ENCODE measurements at regions not wholly inside any gene's neighbourhood (a gene's known extent, or its start where the extent isn't known, plus 50 kb on each side); places are given as distances from the start of the nearest gene placed in this dataset.

DNA sequence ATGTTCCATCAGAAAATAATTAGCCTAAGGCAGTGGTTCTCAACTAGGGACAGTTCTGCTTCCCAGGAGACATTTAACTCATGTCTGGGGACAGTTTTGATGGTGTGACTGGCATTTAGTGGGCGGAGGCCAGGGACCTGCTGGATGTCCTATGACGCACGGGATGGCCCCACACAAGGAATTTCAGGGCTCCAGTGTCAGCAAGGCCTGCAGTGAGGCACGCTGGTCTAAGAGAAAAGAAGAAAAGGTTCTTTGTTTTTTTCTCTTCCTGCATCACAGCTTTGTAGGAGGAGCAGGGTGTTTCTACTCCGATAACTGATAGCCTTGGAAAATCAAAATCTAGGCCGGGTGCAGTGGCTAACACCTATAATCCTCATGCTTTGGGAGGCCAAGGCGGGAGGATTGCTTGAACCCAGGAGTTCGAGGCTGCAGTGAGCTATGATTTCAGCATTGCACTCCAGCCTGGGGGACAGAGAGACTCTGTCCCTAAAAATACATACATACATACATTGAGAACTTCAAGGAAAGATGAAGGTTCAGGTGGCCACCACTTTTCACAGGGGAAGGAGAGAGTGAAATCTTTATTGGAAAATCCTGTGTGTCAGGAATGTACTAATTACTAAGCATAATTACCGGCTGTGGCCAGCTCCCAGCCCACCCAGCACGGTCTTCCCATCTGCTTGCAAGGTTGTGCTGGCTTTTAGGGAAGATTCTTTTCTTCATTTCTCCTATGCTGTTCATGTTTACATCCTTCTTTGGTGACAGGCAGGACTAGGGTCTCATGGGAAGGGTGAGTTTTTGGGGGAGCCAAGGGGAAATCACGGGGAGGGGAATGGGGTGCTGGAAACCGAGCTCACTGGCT, 150.4 kb downstream of the ACTR3B start:
- in situ Hi-C loops (cut with HindIII; ENCODE audit: extremely low pct_ligation_motif_present, low pct_unique_long_range_greater_than_20kb) = no loop called here
- Histone ChIP-seq H3K4me1 (ENCODE audit: insufficient read depth, low read length) (peaks cover 73% of the 10 kb centered on the region), H3K27me3 (ENCODE audit: control insufficient read depth in 1 of 2, insufficient read depth in 2 of 2, low read length in 2 of 2) (no peaks in the 10 kb centered on the region), H4K20me1 (ENCODE audit: insufficient read depth, low read length) (no peaks in the 10 kb centered on the region), H3K4me3 (replicated peaks in 1 of 3; ENCODE audit: insufficient read depth in 1 of 3, low read depth in 2 of 3, low read length in 3 of 3) (peak overlapping the region in 2 of 3 experiments; percentile 9 to 47; a peak in 3 of 6 replicates), H3K79me2 (ENCODE audit: insufficient read depth, low read length) (no peaks in the 10 kb centered on the region), H3K9me3 (ENCODE audit: low read length) (no peaks in the 10 kb centered on the region), H3K4me2 (ENCODE audit: low read depth, low read length) (peak overlapping the region; percentile 62), H3K36me3 (replicated peaks in 1 of 2; ENCODE audit: control insufficient read depth in 1 of 2, insufficient read depth in 2 of 2, low read length in 2 of 2) (no peaks in the 10 kb centered on the region), H3K9ac (ENCODE audit: insufficient read depth, low read depth, low read length) (peak overlapping the region; percentile 67), H3K27ac (ENCODE audit: extremely low read length, insufficient read depth, low read length) (peak overlapping the region; percentile 95), H2AFZ (ENCODE audit: low read length) (no peak overlapping the region)
- CTCF ChIA-PET (ENCODE audit: low intra/inter-chr PET ratio, low total read pairs) = no interaction called here
- BruUV-seq (replicated peaks) = no TSS peak
- FAIRE-seq (peak; percentile 90), ATAC-seq (peak; percentile 89), DNase-seq (ENCODE audit: low spot score) (peak; percentile 95)
- 4% methylated on average over 12 of the region's 12 CpGs for WGBS (ENCODE audit: low lambda C conversion rate)
- POLR2A ChIA-PET = interaction anchor here (0.7 to 2.5 kb wide), 4 partner anchors 9 to 16 kb away, joined by 3 to 26 read pairs (median 6); no protein-coding TSS in a partner anchor
- intact Hi-C loops (cut with micrococcal nuclease; ENCODE audit: unreplicated experiment) = no loop called here
- TF ChIP-seq ADNP (CRISPR knock-in tag; IDR thresholded peaks at IDR 0.05) (peak; percentile 71; the same call in 1 of the 2 replicates), BHLHE40 (IDR thresholded peaks at IDR 0.05; ENCODE audit: low read length) (0 out of 2 replicates have a peak, but pooled peaks have one; percentile 48), EEA1 (CRISPR knock-in tag; IDR thresholded peaks at IDR 0.05; ENCODE audit: borderline replicate concordance) (no peak), SMAD1 (CRISPR knock-in tag; IDR thresholded peaks at IDR 0.05; ENCODE audit: borderline replicate concordance, low read depth) (no peak), ZNF605 (CRISPR knock-in tag; IDR thresholded peaks at IDR 0.05) (no peak; the same call in 1 of the 2 replicates), GLI4 (CRISPR knock-in tag; IDR thresholded peaks at IDR 0.05; ENCODE audit: borderline replicate concordance) (no peak), SOX6 (IDR thresholded peaks at IDR 0.05) (no peak), SOX6 (CRISPR knock-in tag; IDR thresholded peaks at IDR 0.05) (no peak; the same call in 1 of the 2 replicates), KLF15 (CRISPR knock-in tag; IDR thresholded peaks at IDR 0.05; ENCODE audit: borderline replicate concordance) (no peak), SALL1 (CRISPR knock-in tag; IDR thresholded peaks at IDR 0.05) (no peak; the same call in 1 of the 2 replicates), ZNF83 (CRISPR knock-in tag; IDR thresholded peaks at IDR 0.05; ENCODE audit: borderline replicate concordance) (no peak)
- TF ChIP-seq, protein P1, sequence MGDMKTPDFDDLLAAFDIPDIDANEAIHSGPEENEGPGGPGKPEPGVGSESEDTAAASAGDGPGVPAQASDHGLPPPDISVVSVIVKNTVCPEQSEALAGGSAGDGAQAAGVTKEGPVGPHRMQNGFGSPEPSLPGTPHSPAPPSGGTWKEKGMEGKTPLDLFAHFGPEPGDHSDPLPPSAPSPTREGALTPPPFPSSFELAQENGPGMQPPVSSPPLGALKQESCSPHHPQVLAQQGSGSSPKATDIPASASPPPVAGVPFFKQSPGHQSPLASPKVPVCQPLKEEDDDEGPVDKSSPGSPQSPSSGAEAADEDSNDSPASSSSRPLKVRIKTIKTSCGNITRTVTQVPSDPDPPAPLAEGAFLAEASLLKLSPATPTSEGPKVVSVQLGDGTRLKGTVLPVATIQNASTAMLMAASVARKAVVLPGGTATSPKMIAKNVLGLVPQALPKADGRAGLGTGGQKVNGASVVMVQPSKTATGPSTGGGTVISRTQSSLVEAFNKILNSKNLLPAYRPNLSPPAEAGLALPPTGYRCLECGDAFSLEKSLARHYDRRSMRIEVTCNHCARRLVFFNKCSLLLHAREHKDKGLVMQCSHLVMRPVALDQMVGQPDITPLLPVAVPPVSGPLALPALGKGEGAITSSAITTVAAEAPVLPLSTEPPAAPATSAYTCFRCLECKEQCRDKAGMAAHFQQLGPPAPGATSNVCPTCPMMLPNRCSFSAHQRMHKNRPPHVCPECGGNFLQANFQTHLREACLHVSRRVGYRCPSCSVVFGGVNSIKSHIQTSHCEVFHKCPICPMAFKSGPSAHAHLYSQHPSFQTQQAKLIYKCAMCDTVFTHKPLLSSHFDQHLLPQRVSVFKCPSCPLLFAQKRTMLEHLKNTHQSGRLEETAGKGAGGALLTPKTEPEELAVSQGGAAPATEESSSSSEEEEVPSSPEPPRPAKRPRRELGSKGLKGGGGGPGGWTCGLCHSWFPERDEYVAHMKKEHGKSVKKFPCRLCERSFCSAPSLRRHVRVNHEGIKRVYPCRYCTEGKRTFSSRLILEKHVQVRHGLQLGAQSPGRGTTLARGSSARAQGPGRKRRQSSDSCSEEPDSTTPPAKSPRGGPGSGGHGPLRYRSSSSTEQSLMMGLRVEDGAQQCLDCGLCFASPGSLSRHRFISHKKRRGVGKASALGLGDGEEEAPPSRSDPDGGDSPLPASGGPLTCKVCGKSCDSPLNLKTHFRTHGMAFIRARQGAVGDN (CRISPR knock-in tag; IDR thresholded peaks at IDR 0.05) = peak; percentile 19; the same call in 1 of the 2 replicates
- TF ChIP-seq, protein P2, sequence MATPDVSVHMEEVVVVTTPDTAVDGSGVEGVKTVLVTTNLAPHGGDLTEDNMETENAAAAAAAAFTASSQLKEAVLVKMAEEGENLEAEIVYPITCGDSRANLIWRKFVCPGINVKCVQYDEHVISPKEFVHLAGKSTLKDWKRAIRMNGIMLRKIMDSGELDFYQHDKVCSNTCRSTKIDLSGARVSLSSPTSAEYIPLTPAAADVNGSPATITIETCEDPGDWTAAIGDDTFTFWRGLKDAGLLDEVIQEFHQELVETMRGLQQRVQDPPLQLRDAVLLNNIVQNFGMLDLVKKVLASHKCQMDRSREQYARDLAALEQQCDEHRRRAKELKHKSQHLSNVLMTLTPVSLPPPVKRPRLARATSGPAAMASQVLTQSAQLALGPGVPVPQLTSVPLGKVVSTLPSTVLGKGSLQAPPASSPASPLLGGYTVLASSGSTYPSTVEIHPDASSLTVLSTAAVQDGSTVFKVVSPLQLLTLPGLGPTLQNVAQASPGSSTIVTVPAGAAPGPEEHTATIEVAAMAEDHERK (CRISPR knock-in tag; IDR thresholded peaks at IDR 0.05; ENCODE audit: low read depth) = no peak
- TF ChIP-seq, protein P3, sequence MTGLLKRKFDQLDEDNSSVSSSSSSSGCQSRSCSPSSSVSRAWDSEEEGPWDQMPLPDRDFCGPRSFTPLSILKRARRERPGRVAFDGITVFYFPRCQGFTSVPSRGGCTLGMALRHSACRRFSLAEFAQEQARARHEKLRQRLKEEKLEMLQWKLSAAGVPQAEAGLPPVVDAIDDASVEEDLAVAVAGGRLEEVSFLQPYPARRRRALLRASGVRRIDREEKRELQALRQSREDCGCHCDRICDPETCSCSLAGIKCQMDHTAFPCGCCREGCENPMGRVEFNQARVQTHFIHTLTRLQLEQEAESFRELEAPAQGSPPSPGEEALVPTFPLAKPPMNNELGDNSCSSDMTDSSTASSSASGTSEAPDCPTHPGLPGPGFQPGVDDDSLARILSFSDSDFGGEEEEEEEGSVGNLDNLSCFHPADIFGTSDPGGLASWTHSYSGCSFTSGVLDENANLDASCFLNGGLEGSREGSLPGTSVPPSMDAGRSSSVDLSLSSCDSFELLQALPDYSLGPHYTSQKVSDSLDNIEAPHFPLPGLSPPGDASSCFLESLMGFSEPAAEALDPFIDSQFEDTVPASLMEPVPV (CRISPR knock-in tag; IDR thresholded peaks at IDR 0.05) = no peak
